ENCODE measurements at regions not wholly inside any gene's neighbourhood (a gene's known extent, or its start where the extent isn't known, plus 50 kb on each side); places are given as distances from the start of the nearest gene placed in this dataset.

- Histone ChIP-seq H2AFZ (ENCODE audit: low read depth, low read length) (no peak overlapping the region), H3K36me3 (ENCODE audit: control insufficient read depth, insufficient read depth, low read length) (no peaks in the 10 kb centered on the region), H3K9me1 (ENCODE audit: control insufficient read depth, insufficient read depth, low read length) (no peaks in the 10 kb centered on the region), H4K20me1 (replicated peaks; ENCODE audit: control insufficient read depth, insufficient read depth, low read length) (peaks cover 10% of the 10 kb centered on the region), H3K4me1 (replicated peaks in 1 of 2; ENCODE audit: control insufficient read depth in 2 of 2, insufficient read depth in 2 of 2, low read length in 2 of 2) (no peaks in the 10 kb centered on the region; a peak in 1 of 5 replicates), H3K27me3 (ENCODE audit: control insufficient read depth in 2 of 2, insufficient read depth in 2 of 2, low read length in 2 of 2) (peaks cover 2 to 55% of the 10 kb centered on the region in 2 experiments; a peak in 4 of 5 replicates), H3K27ac (ENCODE audit: extremely low read depth, low read depth, low read length) (no peak overlapping the region), H3K9ac (ENCODE audit: insufficient read depth in 1 of 2, low read depth in 2 of 2, low read length in 2 of 2) (no peak overlapping the region), H3K9me3 (replicated peaks; ENCODE audit: control insufficient read depth, insufficient read depth, low read depth, low read length) (no peaks in the 10 kb centered on the region), H3K4me3 (no peak overlapping the region), H3K4me2 (ENCODE audit: insufficient read depth, low read length) (no peak overlapping the region), H3K79me2 (ENCODE audit: control insufficient read depth, insufficient read depth, low read length) (no peaks in the 10 kb centered on the region)
- CTCF ChIA-PET (ENCODE audit: low intra/inter-chr PET ratio), result no interaction called here
- no CpG with 5 or more reads among the region's 1 CpG for WGBS (ENCODE audit: insufficient coverage, low coverage, missing lambda C conversion rate)
- FAIRE-seq (no peak), DNase-seq (ENCODE audit: extremely low read depth in 1 of 4, low spot score in 3 of 4) (no peak), ATAC-seq (no peak)
- intact Hi-C loops (cut with micrococcal nuclease) (no loop called here), in situ Hi-C loops (cut with MboI) (no loop called here)
- no TSS peak for BruUV-seq (replicated peaks)
- POLR2A ChIA-PET, result no interaction called here
- no peak for TF ChIP-seq ZNF212 (CRISPR knock-in tag; IDR thresholded peaks at IDR 0.05)
- no peak for TF ChIP-seq IRF2 (CRISPR knock-in tag; IDR thresholded peaks at IDR 0.05)
- TF ChIP-seq TEAD1 (CRISPR knock-in tag; IDR thresholded peaks at IDR 0.05), result no peak
- TF ChIP-seq DPF2 (IDR thresholded peaks at IDR 0.05), result no peak
- TF ChIP-seq FOXJ2 (tag; IDR thresholded peaks at IDR 0.05), result no peak
- no peak for TF ChIP-seq JUN (IDR thresholded peaks at IDR 0.05; ENCODE audit: borderline replicate concordance, low read depth, low read length)
- TF ChIP-seq JUN (CRISPR knock-in tag; IDR thresholded peaks at IDR 0.05; ENCODE audit: borderline replicate concordance), result no peak
- TF ChIP-seq STAG1 (CRISPR knock-in tag; IDR thresholded peaks at IDR 0.05; ENCODE audit: borderline replicate concordance), result no peak
- no peak for TF ChIP-seq HNRNPL (IDR thresholded peaks at IDR 0.05; ENCODE audit: low read depth, low read length)
- TF ChIP-seq FOXP1 (CRISPR knock-in tag; IDR thresholded peaks at IDR 0.05), result no peak
- no peak for TF ChIP-seq NFIC (IDR thresholded peaks at IDR 0.05)
- TF ChIP-seq ZFX (CRISPR knock-in tag; IDR thresholded peaks at IDR 0.05), result no peak
- no peak for TF ChIP-seq HMBOX1 (IDR thresholded peaks at IDR 0.05)
- TF ChIP-seq, protein P1, sequence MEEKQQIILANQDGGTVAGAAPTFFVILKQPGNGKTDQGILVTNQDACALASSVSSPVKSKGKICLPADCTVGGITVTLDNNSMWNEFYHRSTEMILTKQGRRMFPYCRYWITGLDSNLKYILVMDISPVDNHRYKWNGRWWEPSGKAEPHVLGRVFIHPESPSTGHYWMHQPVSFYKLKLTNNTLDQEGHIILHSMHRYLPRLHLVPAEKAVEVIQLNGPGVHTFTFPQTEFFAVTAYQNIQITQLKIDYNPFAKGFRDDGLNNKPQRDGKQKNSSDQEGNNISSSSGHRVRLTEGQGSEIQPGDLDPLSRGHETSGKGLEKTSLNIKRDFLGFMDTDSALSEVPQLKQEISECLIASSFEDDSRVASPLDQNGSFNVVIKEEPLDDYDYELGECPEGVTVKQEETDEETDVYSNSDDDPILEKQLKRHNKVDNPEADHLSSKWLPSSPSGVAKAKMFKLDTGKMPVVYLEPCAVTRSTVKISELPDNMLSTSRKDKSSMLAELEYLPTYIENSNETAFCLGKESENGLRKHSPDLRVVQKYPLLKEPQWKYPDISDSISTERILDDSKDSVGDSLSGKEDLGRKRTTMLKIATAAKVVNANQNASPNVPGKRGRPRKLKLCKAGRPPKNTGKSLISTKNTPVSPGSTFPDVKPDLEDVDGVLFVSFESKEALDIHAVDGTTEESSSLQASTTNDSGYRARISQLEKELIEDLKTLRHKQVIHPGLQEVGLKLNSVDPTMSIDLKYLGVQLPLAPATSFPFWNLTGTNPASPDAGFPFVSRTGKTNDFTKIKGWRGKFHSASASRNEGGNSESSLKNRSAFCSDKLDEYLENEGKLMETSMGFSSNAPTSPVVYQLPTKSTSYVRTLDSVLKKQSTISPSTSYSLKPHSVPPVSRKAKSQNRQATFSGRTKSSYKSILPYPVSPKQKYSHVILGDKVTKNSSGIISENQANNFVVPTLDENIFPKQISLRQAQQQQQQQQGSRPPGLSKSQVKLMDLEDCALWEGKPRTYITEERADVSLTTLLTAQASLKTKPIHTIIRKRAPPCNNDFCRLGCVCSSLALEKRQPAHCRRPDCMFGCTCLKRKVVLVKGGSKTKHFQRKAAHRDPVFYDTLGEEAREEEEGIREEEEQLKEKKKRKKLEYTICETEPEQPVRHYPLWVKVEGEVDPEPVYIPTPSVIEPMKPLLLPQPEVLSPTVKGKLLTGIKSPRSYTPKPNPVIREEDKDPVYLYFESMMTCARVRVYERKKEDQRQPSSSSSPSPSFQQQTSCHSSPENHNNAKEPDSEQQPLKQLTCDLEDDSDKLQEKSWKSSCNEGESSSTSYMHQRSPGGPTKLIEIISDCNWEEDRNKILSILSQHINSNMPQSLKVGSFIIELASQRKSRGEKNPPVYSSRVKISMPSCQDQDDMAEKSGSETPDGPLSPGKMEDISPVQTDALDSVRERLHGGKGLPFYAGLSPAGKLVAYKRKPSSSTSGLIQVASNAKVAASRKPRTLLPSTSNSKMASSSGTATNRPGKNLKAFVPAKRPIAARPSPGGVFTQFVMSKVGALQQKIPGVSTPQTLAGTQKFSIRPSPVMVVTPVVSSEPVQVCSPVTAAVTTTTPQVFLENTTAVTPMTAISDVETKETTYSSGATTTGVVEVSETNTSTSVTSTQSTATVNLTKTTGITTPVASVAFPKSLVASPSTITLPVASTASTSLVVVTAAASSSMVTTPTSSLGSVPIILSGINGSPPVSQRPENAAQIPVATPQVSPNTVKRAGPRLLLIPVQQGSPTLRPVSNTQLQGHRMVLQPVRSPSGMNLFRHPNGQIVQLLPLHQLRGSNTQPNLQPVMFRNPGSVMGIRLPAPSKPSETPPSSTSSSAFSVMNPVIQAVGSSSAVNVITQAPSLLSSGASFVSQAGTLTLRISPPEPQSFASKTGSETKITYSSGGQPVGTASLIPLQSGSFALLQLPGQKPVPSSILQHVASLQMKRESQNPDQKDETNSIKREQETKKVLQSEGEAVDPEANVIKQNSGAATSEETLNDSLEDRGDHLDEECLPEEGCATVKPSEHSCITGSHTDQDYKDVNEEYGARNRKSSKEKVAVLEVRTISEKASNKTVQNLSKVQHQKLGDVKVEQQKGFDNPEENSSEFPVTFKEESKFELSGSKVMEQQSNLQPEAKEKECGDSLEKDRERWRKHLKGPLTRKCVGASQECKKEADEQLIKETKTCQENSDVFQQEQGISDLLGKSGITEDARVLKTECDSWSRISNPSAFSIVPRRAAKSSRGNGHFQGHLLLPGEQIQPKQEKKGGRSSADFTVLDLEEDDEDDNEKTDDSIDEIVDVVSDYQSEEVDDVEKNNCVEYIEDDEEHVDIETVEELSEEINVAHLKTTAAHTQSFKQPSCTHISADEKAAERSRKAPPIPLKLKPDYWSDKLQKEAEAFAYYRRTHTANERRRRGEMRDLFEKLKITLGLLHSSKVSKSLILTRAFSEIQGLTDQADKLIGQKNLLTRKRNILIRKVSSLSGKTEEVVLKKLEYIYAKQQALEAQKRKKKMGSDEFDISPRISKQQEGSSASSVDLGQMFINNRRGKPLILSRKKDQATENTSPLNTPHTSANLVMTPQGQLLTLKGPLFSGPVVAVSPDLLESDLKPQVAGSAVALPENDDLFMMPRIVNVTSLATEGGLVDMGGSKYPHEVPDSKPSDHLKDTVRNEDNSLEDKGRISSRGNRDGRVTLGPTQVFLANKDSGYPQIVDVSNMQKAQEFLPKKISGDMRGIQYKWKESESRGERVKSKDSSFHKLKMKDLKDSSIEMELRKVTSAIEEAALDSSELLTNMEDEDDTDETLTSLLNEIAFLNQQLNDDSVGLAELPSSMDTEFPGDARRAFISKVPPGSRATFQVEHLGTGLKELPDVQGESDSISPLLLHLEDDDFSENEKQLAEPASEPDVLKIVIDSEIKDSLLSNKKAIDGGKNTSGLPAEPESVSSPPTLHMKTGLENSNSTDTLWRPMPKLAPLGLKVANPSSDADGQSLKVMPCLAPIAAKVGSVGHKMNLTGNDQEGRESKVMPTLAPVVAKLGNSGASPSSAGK (IDR thresholded peaks at IDR 0.05), result no peak
Measured at GRCh38 chr11:70585236-70585545, 186.9 kb downstream of the CTTN start.

Measured in K562 (cell line).